H1 (cell line): ENCODE measurements at regions not wholly inside any gene's neighbourhood (a gene's known extent, or its start where the extent isn't known, plus 50 kb on each side); places are given as distances from the start of the nearest gene placed in this dataset.

Experiments used
- CTCF ChIA-PET: fragments of 300-600 bp; sonication (Branson Sonifier 250); formaldehyde crosslinking; loops from one replicate; lab custom pipeline; 2021; ENCODE audit not compliant: partially characterized antibody; lab: Charles Lee
- POLR2A ChIA-PET: fragments of 300-600 bp; sonication (Branson Sonifier 250); formaldehyde crosslinking; loops from one replicate; lab custom pipeline; 2021; ENCODE audit warnings: inconsistent platforms; ENCODE audit not compliant: partially characterized antibody; lab: Charles Lee
- DNase-seq, 2 experiments: peaks; one replicate each; pipeline versions ENCODE4 v3.0.0 to v3.0.0-alpha.2; 2010 to 2022; ENCODE audit warnings: low spot score in 2 of 2, low read depth in 1 of 2, mixed read lengths in 1 of 2
- FAIRE-seq: peaks from 2 replicates; lab custom pipeline; 2011; peaks lifted over from hg19 to GRCh38; lab: Jason Lieb, UNC
- H2AFZ ChIP-seq: 2 replicates; pipeline ENCODE4 v1.8.1; 2012; ENCODE audit warnings: low read length, inconsistent platforms
- H2AK5ac ChIP-seq: 2 replicates; pipeline ENCODE4 v1.6.1; 2013; ENCODE audit warnings: low read depth, low read length
- H2BK120ac ChIP-seq: replicated peaks from 2 replicates; pipeline ENCODE3; 2013; ENCODE audit warnings: low read depth, low read length, inconsistent platforms
- H2BK12ac ChIP-seq: 2 replicates; pipeline ENCODE4 v1.6.1; 2013; ENCODE audit warnings: low read depth, low read length
- H2BK15ac ChIP-seq: 2 replicates; pipeline ENCODE4 v1.6.1; 2013; ENCODE audit warnings: low read length
- H2BK20ac ChIP-seq: 2 replicates; pipeline ENCODE4 v1.6.1; 2013; ENCODE audit warnings: low read length
- H2BK5ac ChIP-seq: 2 replicates; pipeline ENCODE4 v1.6.1; 2013; ENCODE audit warnings: low read depth, low read length
- H3K14ac ChIP-seq: 2 replicates; pipeline ENCODE4 v1.6.1; 2013; ENCODE audit warnings: inconsistent platforms; ENCODE audit not compliant: insufficient read length
- H3K18ac ChIP-seq: 2 replicates; pipeline ENCODE4 v1.6.1; 2013; ENCODE audit warnings: low read length; ENCODE audit errors: extremely low read depth
- H3K23ac ChIP-seq: 2 replicates; pipeline ENCODE4 v1.6.1; 2013; ENCODE audit warnings: inconsistent platforms; ENCODE audit not compliant: insufficient read length
- H3K23me2 ChIP-seq: 2 replicates; pipeline ENCODE4 v1.6.1; 2013; ENCODE audit warnings: low read depth, low read length
- H3K27ac ChIP-seq: 2 replicates; pipeline ENCODE4 v1.6.1; 2011; ENCODE audit warnings: low read depth, low read length, inconsistent platforms
- H3K27me3 ChIP-seq, 4 experiments: replicated peaks in 1 of 4; 1 replicate in 1 of 4; 2 replicates in 3 of 4; pipeline versions ENCODE4 v1.6.1 to v1.8.1; 2011 to 2013; ENCODE audit warnings: low read length in 3 of 4, mild to moderate bottlenecking in 3 of 4, inconsistent platforms in 2 of 4, mixed read lengths in 2 of 4, moderate library complexity in 1 of 4; ENCODE audit not compliant: control insufficient read depth in 3 of 4, insufficient read depth in 3 of 4; ENCODE audit errors: extremely low read depth in 1 of 4
- H3K36me3 ChIP-seq, 4 experiments: 2 replicates each; pipeline versions ENCODE4 v1.6.1 to v1.8.1; 2011 to 2013; ENCODE audit warnings: mild to moderate bottlenecking in 4 of 4, low read length in 3 of 4, moderate library complexity in 2 of 4, control low read depth in 1 of 4, inconsistent platforms in 1 of 4; ENCODE audit not compliant: insufficient read depth in 4 of 4, control insufficient read depth in 2 of 4
- H3K4ac ChIP-seq: replicated peaks from 2 replicates; pipeline ENCODE3; 2013; ENCODE audit warnings: low read length, low read depth, mixed read lengths, inconsistent platforms; ENCODE audit not compliant: insufficient read length
- H3K4me1 ChIP-seq, 4 experiments: replicated peaks in 1 of 4; 1 replicate in 1 of 4; 2 replicates in 3 of 4; pipeline versions ENCODE4 v1.6.1 to v1.8.1; 2011 to 2013; ENCODE audit warnings: low read length in 3 of 4, inconsistent platforms in 2 of 4, mixed read lengths in 1 of 4; ENCODE audit not compliant: insufficient read depth in 4 of 4, control insufficient read depth in 3 of 4
- H3K4me2 ChIP-seq, 2 experiments: 2 replicates each; pipeline versions ENCODE4 v1.6.1 to v1.8.1; 2011 to 2013; ENCODE audit warnings: low read depth in 2 of 2, low read length in 2 of 2, control low read depth in 1 of 2, inconsistent platforms in 1 of 2, mild to moderate bottlenecking in 1 of 2; ENCODE audit not compliant: insufficient read depth in 1 of 2
- H3K4me3 ChIP-seq, 4 experiments: fragments of 200-600, 300-600 bp in 1 of 4; sonication (generic), shearing (Covaris generic), sonication (Bioruptor Twin) in 1 of 4; 2 replicates each; pipeline versions ENCODE4 v1.5.1 to v1.8.1; 2011 to 2016; ENCODE audit warnings: low read length in 4 of 4, low read depth in 3 of 4, control low read depth in 2 of 4, inconsistent platforms in 2 of 4, mild to moderate bottlenecking in 2 of 4, mixed read lengths in 1 of 4, moderate library complexity in 1 of 4; ENCODE audit not compliant: insufficient read depth in 2 of 4; ENCODE audit errors: extremely low read depth in 1 of 4
- H3K56ac ChIP-seq: replicated peaks from 2 replicates; pipeline ENCODE3; 2013; ENCODE audit warnings: low read depth, mild to moderate bottlenecking, mixed read lengths, low read length, inconsistent platforms; ENCODE audit not compliant: insufficient read length
- H3K79me1 ChIP-seq: 2 replicates; pipeline ENCODE4 v1.6.1; 2013; ENCODE audit warnings: low read depth, low read length, control low read depth
- H3K79me2 ChIP-seq, 2 experiments: 2 replicates each; pipeline versions ENCODE4 v1.6.1 to v1.8.1; 2012 to 2013; ENCODE audit warnings: low read length in 2 of 2, mild to moderate bottlenecking in 2 of 2, inconsistent platforms in 1 of 2; ENCODE audit not compliant: insufficient read depth in 2 of 2, control insufficient read depth in 1 of 2
- H3K9ac ChIP-seq, 4 experiments: replicated peaks in 1 of 4; 1 replicate in 1 of 4; 2 replicates in 3 of 4; pipeline versions ENCODE4 v1.6.1 to v1.8.1; 2011 to 2013; ENCODE audit warnings: low read depth in 3 of 4, low read length in 3 of 4, control low read depth in 2 of 4, mild to moderate bottlenecking in 2 of 4, moderate library complexity in 2 of 4, inconsistent platforms in 1 of 4; ENCODE audit errors: extremely low read depth in 1 of 4
- H3K9me3 ChIP-seq, 2 experiments: 2 replicates each; pipeline versions ENCODE4 v1.6.1 to v1.8.1; 2012 to 2013; ENCODE audit warnings: mild to moderate bottlenecking in 2 of 2, moderate library complexity in 2 of 2, control low read depth in 1 of 2, inconsistent platforms in 1 of 2, low read depth in 1 of 2, low read length in 1 of 2, mixed read lengths in 1 of 2; ENCODE audit not compliant: insufficient read depth in 2 of 2
- H4K20me1 ChIP-seq, 2 experiments: replicated peaks in 1 of 2; 2 replicates each; pipeline versions ENCODE3 to v1.8.1; 2011 to 2013; ENCODE audit warnings: inconsistent platforms in 2 of 2, low read length in 2 of 2, mild to moderate bottlenecking in 1 of 2; ENCODE audit not compliant: insufficient read depth in 2 of 2, control insufficient read depth in 1 of 2
- H4K5ac ChIP-seq: 2 replicates; pipeline ENCODE4 v1.6.1; 2013; ENCODE audit warnings: low read length, low read depth, mixed read lengths, inconsistent platforms; ENCODE audit not compliant: insufficient read length
- H4K8ac ChIP-seq: 2 replicates; pipeline ENCODE4 v1.8.0; 2013; ENCODE audit warnings: mild to moderate bottlenecking, moderate library complexity, low read length, inconsistent platforms; ENCODE audit not compliant: insufficient read depth; ENCODE audit errors: extremely low read depth
- H4K91ac ChIP-seq: replicated peaks from 2 replicates; pipeline ENCODE3; 2013; ENCODE audit warnings: low read length, mixed read lengths, inconsistent platforms; ENCODE audit not compliant: insufficient read length
- E2F6 ChIP-seq: IDR thresholded peaks from 2 replicates; pipeline ENCODE4 v1.6.1; 2012; ENCODE audit warnings: inconsistent platforms
- JUN ChIP-seq: IDR thresholded peaks from 2 replicates; pipeline ENCODE4 v1.6.1; 2011; ENCODE audit warnings: low read depth, mild to moderate bottlenecking, improper control_type of control experiment, low read length
- KDM1A ChIP-seq: fragments of 200-600, 300-600 bp; sonication (generic); IDR thresholded peaks from 2 replicates; pipeline ENCODE4 v1.7.1; 2016; ENCODE audit warnings: mild to moderate bottlenecking, low read length, borderline replicate concordance
- RNF2 ChIP-seq: fragments of 200-900, 300-1000 bp; sonication (generic); IDR thresholded peaks from 2 replicates; pipeline ENCODE4 v1.7.1; 2016; ENCODE audit warnings: borderline replicate concordance, low read depth, mild to moderate bottlenecking, antibody characterized with exemption, low read length; ENCODE audit not compliant: poor library complexity, severe bottlenecking; ENCODE audit errors: missing control alignments
- USF2 ChIP-seq: IDR thresholded peaks from 2 replicates; pipeline ENCODE4 v1.6.1; 2011; ENCODE audit warnings: low read length, improper control_type of control experiment
- WGBS, 2 experiments: shearing (Covaris generic) in 1 of 2; methylation state at CpG; one replicate each; pipeline versions ENCODE4 v1.1.6 to v1.1.7; 2013 to 2015; ENCODE audit warnings: low lambda C conversion rate in 2 of 2, mixed read lengths in 2 of 2, inconsistent platforms in 1 of 2, low coverage in 1 of 2, missing lambda C conversion rate in 1 of 2; ENCODE audit not compliant: insufficient replicate concordance in 2 of 2, insufficient coverage in 1 of 2, insufficient read length in 1 of 2; ENCODE audit errors: extremely low coverage in 1 of 2, missing lambda C conversion rate in 1 of 2; 5-methylcytosine and 5-hydroxymethylcytosine counted together

- POLR2A ChIA-PET, result no interaction called here
- Histone ChIP-seq H3K4ac (no peak overlapping the region), H3K9me3 (no peaks in the 10 kb centered on the region), H3K9ac (no peak overlapping the region), H3K14ac (no peak overlapping the region), H2BK20ac (no peak overlapping the region), H3K36me3 (no peaks in the 10 kb centered on the region), H2BK120ac (no peak overlapping the region), H4K20me1 (peaks cover 0 to 4% of the 10 kb centered on the region in 2 experiments), H3K4me1 (no peaks in the 10 kb centered on the region)
- TF ChIP-seq USF2 (no peak), RNF2 (no peak), E2F6 (no peak), JUN (no peak), KDM1A (no peak)
- TF ChIP-seq, all 59 proteins: peak for 0
- DNase-seq (no peak), FAIRE-seq (no peak)
- Histone ChIP-seq H4K91ac (no peak overlapping the region), H3K27me3 (no peaks in the 10 kb centered on the region), H3K23ac (no peak overlapping the region), H3K18ac (no peak overlapping the region), H3K4me3 (no peak overlapping the region), H3K23me2 (peaks cover 5% of the 10 kb centered on the region; the same call in 1 of the 2 replicates), H2BK15ac (no peak overlapping the region), H3K27ac (no peak overlapping the region), H3K4me2 (no peak overlapping the region), H3K56ac (no peak overlapping the region), H2AFZ (no peak overlapping the region), H2AK5ac (no peak overlapping the region), H4K8ac (no peak overlapping the region), H3K79me2 (no peaks in the 10 kb centered on the region), H2BK5ac (no peak overlapping the region), H3K79me1 (no peaks in the 10 kb centered on the region), H4K5ac (no peak overlapping the region), H2BK12ac (no peak overlapping the region)
- WGBS, 2 experiments, result 89% methylated on average over 10 of the region's 10 CpGs; no CpG with 5 or more reads in 1 of the 2 experiments
- CTCF ChIA-PET, result interaction anchor here (0.6 to 1.5 kb wide), 3 partner anchors 8 to 338 kb away, joined by 3 to 4 read pairs (median 3); no protein-coding TSS in a partner anchor
Measured at GRCh38 chr13:111548805-111549204, 228.4 kb downstream of the TEX29 start.
